Osteocyte (in vitro differentiated cells): ENCODE measurements at regions not wholly inside any gene's neighbourhood (a gene's known extent, or its start where the extent isn't known, plus 50 kb on each side); places are given as distances from the start of the nearest gene placed in this dataset.
A peak's percentile ranks its signal among the peaks of the same experiment; 100 is the strongest.

Experiments used
- DNase-seq: peaks from one replicate; pipeline ENCODE4 v3.0.0; 2021; ENCODE audit warnings: mixed read lengths; ENCODE audit not compliant: unreplicated experiment; ENCODE audit errors: extremely low spot score
- H3K27ac Mint-ChIP-seq: one replicate; pipeline ENCODE4 v1.8.0; 2021; ENCODE audit warnings: mild to moderate bottlenecking, mixed read lengths; ENCODE audit not compliant: unreplicated experiment
- H3K27me3 Mint-ChIP-seq: one replicate; pipeline ENCODE4 v1.8.0; 2021; ENCODE audit warnings: mixed read lengths; ENCODE audit not compliant: unreplicated experiment
- H3K36me3 Mint-ChIP-seq: one replicate; pipeline ENCODE4 v1.8.0; 2021; ENCODE audit warnings: mixed read lengths; ENCODE audit not compliant: unreplicated experiment
- H3K4me1 Mint-ChIP-seq: one replicate; pipeline ENCODE4 v1.8.0; 2021; ENCODE audit warnings: mixed read lengths; ENCODE audit not compliant: unreplicated experiment
- H3K4me3 Mint-ChIP-seq: one replicate; pipeline ENCODE4 v1.8.0; 2021; ENCODE audit warnings: mild to moderate bottlenecking, moderate library complexity, mixed read lengths; ENCODE audit not compliant: unreplicated experiment
- H3K9me3 Mint-ChIP-seq: one replicate; pipeline ENCODE4 v1.8.0; 2021; ENCODE audit warnings: mixed read lengths; ENCODE audit not compliant: unreplicated experiment
- TF ChIP-seq, protein P1 (sequence below): fragments of 200-600 bp; sonication (generic); IDR thresholded peaks from 2 replicates; pipeline ENCODE4 v1.5.0; 2021; ENCODE audit warnings: antibody characterized with exemption, mild to moderate bottlenecking, moderate library complexity

GRCh38 chr2:155240176-155240575 lies 541.7 kb downstream of the KCNJ3 start:
- H3K4me1 Mint-ChIP-seq, result no peaks in the 10 kb centered on the region
- no peaks in the 10 kb centered on the region for H3K27me3 Mint-ChIP-seq
- peaks cover 8% of the 10 kb centered on the region for H3K9me3 Mint-ChIP-seq
- no peak overlapping the region for H3K4me3 Mint-ChIP-seq
- DNase-seq, result no peak
- no peaks in the 10 kb centered on the region for H3K36me3 Mint-ChIP-seq
- no peak overlapping the region for H3K27ac Mint-ChIP-seq
- TF ChIP-seq, protein P1, sequence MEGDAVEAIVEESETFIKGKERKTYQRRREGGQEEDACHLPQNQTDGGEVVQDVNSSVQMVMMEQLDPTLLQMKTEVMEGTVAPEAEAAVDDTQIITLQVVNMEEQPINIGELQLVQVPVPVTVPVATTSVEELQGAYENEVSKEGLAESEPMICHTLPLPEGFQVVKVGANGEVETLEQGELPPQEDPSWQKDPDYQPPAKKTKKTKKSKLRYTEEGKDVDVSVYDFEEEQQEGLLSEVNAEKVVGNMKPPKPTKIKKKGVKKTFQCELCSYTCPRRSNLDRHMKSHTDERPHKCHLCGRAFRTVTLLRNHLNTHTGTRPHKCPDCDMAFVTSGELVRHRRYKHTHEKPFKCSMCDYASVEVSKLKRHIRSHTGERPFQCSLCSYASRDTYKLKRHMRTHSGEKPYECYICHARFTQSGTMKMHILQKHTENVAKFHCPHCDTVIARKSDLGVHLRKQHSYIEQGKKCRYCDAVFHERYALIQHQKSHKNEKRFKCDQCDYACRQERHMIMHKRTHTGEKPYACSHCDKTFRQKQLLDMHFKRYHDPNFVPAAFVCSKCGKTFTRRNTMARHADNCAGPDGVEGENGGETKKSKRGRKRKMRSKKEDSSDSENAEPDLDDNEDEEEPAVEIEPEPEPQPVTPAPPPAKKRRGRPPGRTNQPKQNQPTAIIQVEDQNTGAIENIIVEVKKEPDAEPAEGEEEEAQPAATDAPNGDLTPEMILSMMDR, result no peak

GRCh38 chr2:155235710-155236109 lies 537.2 kb downstream of the KCNJ3 start:
- Mint-ChIP-seq H3K27me3 (no peaks in the 10 kb centered on the region), H3K36me3 (no peaks in the 10 kb centered on the region), H3K9me3 (peaks cover 8% of the 10 kb centered on the region), H3K4me3 (no peak overlapping the region), H3K27ac (no peak overlapping the region), H3K4me1 (no peaks in the 10 kb centered on the region)
- TF ChIP-seq, protein P1, result no peak
- DNase-seq, result no peak

- TF ChIP-seq, protein P1, result peak; percentile 48
- DNase-seq, result no peak
Measured at GRCh38 chr2:155223781-155224406, 525.4 kb downstream of the KCNJ3 start.

DNA sequence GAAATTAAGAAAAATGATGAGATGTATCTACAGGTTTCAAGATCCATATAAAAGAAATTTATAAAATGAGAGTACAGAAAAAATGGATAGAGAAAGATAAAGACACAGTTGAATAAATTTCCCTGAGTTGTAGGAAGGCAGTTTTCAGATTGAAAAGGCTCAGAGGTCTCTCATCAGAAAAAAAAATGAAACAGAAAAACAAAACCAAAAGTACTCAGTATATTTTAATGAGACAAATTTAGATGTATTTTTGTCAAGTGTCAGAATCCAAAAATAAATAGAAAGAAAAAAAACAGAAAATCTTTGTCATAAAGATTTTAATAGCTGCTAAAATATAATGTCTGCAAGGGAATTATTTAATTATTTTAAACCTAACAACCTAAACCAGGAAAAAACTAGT lies 520.5 kb downstream of the KCNJ3 start:
- TF ChIP-seq, protein P1, result no peak
- Mint-ChIP-seq H3K27ac (no peak overlapping the region), H3K4me1 (no peaks in the 10 kb centered on the region), H3K27me3 (peaks cover 16% of the 10 kb centered on the region), H3K36me3 (no peaks in the 10 kb centered on the region), H3K9me3 (no peaks in the 10 kb centered on the region), H3K4me3 (no peak overlapping the region)
- DNase-seq, result no peak

More at GRCh38 chr2:155223781-155224406, 525.4 kb downstream of the KCNJ3 start:
- Mint-ChIP-seq H3K4me3 (no peak overlapping the region), H3K27ac (no peak overlapping the region), H3K4me1 (no peaks in the 10 kb centered on the region), H3K9me3 (no peaks in the 10 kb centered on the region), H3K36me3 (no peaks in the 10 kb centered on the region), H3K27me3 (peaks cover 7% of the 10 kb centered on the region)

- H3K4me1 Mint-ChIP-seq, result no peaks in the 10 kb centered on the region
- H3K27ac Mint-ChIP-seq, result no peak overlapping the region
- TF ChIP-seq, protein P1, result no peak
- peaks cover 16% of the 10 kb centered on the region for H3K27me3 Mint-ChIP-seq
- no peak for DNase-seq
- no peaks in the 10 kb centered on the region for H3K36me3 Mint-ChIP-seq
- H3K9me3 Mint-ChIP-seq, result no peaks in the 10 kb centered on the region
- H3K4me3 Mint-ChIP-seq, result no peak overlapping the region
Measured at GRCh38 chr2:155218292-155218924, 519.9 kb downstream of the KCNJ3 start.
